ENCODE measurements at regions not wholly inside any gene's neighbourhood (a gene's known extent, or its start where the extent isn't known, plus 50 kb on each side); places are given as distances from the start of the nearest gene placed in this dataset.

- TF ChIP-seq, protein P1, sequence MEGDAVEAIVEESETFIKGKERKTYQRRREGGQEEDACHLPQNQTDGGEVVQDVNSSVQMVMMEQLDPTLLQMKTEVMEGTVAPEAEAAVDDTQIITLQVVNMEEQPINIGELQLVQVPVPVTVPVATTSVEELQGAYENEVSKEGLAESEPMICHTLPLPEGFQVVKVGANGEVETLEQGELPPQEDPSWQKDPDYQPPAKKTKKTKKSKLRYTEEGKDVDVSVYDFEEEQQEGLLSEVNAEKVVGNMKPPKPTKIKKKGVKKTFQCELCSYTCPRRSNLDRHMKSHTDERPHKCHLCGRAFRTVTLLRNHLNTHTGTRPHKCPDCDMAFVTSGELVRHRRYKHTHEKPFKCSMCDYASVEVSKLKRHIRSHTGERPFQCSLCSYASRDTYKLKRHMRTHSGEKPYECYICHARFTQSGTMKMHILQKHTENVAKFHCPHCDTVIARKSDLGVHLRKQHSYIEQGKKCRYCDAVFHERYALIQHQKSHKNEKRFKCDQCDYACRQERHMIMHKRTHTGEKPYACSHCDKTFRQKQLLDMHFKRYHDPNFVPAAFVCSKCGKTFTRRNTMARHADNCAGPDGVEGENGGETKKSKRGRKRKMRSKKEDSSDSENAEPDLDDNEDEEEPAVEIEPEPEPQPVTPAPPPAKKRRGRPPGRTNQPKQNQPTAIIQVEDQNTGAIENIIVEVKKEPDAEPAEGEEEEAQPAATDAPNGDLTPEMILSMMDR (IDR thresholded peaks at IDR 0.05; ENCODE audit: insufficient read depth, low read length, poor library complexity, severe bottlenecking), result no peak
- no peak for TF ChIP-seq EZH2phosphoT487 (conservative IDR thresholded peaks at IDR 0.05; ENCODE audit: low read length)
Observed at GRCh38 chr3:23723930-23724329, 81.8 kb upstream of the UBE2E1 start.
